GM12878 (cell line): ENCODE measurements at regions not wholly inside any gene's neighbourhood (a gene's known extent, or its start where the extent isn't known, plus 50 kb on each side); places are given as distances from the start of the nearest gene placed in this dataset.

Experiments
- ATAC-seq: fragments of 200-7000 bp; cut with Tn5 transposase; 3 replicates; pipeline ENCODE4 v1.9.1; 2020; ENCODE audit warnings: mild to moderate bottlenecking, moderate library complexity
- BruUV-seq: library from RNA; stranded (reverse); fragments of 400-500 nt; replicated peaks from 2 replicates; lab custom pipeline; 2021; lab: Mats Ljungman, UMichigan
- CTCF ChIA-PET: fragments of 300-600 bp; sonication (Branson Sonifier 250); formaldehyde crosslinking; extraction: SDS; loops from one replicate; lab custom pipeline; 2021; ENCODE audit warnings: inconsistent platforms; lab: Yijun Ruan, JAX
- POLR2A ChIA-PET: fragments of 350-600 bp; formaldehyde crosslinking; extraction: SDS; loops from one replicate; lab custom pipeline; 2021; ENCODE audit warnings: inconsistent platforms; lab: Charles Lee
- RAD21 ChIA-PET: fragments of 300-600 bp; sonication (Branson Sonifier 250); formaldehyde crosslinking; loops from one replicate; lab custom pipeline; 2023; ENCODE audit warnings: antibody characterized with exemption; ENCODE audit not compliant: unreplicated experiment; lab: Charles Lee
- SMC1A ChIA-PET: fragments of 300-600 bp; sonication (Branson Sonifier 250); formaldehyde crosslinking; loops from one replicate; lab custom pipeline; 2023; ENCODE audit not compliant: unreplicated experiment, uncharacterized antibody; lab: Charles Lee
- DNase-seq: peaks from one replicate; pipeline ENCODE4 v3.0.0-alpha.2; 2011; ENCODE audit warnings: low read depth, low spot score
- FAIRE-seq: peaks from 3 replicates; lab custom pipeline; 2011; peaks lifted over from hg19 to GRCh38; lab: Jason Lieb, UNC
- H2AFZ ChIP-seq: 2 replicates; pipeline ENCODE4 v1.6.0; 2011; ENCODE audit warnings: low read depth, low read length, control low read depth; ENCODE audit not compliant: control insufficient read depth
- H3K27ac ChIP-seq: 2 replicates; pipeline ENCODE4 v1.5.1; 2011; ENCODE audit warnings: control low read depth; ENCODE audit not compliant: control insufficient read depth, insufficient read depth
- H3K27me3 ChIP-seq, 2 experiments: replicated peaks in 1 of 2; 2 replicates each; pipeline versions ENCODE4 v1.6.0 to v1.6.1; 2011; ENCODE audit warnings: low read length in 1 of 2; ENCODE audit not compliant: control insufficient read depth in 2 of 2, insufficient read depth in 2 of 2
- H3K36me3 ChIP-seq, 2 experiments: 2 replicates each; pipeline ENCODE4 v1.5.1; 2011; ENCODE audit warnings: low read length in 1 of 2; ENCODE audit not compliant: control insufficient read depth in 2 of 2, insufficient read depth in 2 of 2
- H3K4me1 ChIP-seq: 2 replicates; pipeline ENCODE4 v1.6.1; 2011; ENCODE audit warnings: mild to moderate bottlenecking, low read length, moderate library complexity, mixed read lengths; ENCODE audit not compliant: control insufficient read depth, insufficient read depth
- H3K4me2 ChIP-seq: 2 replicates; pipeline ENCODE4 v1.6.0; 2011; ENCODE audit warnings: control low read depth; ENCODE audit not compliant: control insufficient read depth, insufficient read depth
- H3K4me3 ChIP-seq: fragments of 200-600 bp; sonication (generic); 2 replicates; pipeline ENCODE4 v1.5.1; 2016
- H3K79me2 ChIP-seq: 2 replicates; pipeline ENCODE4 v1.6.0; 2011; ENCODE audit warnings: low read length; ENCODE audit not compliant: control insufficient read depth, insufficient read depth
- H3K9ac ChIP-seq: 2 replicates; pipeline ENCODE4 v1.8.0; 2011; ENCODE audit warnings: low read length, control low read depth, mixed read lengths; ENCODE audit not compliant: control insufficient read depth, insufficient read depth
- H3K9me3 ChIP-seq: replicated peaks from 3 replicates; pipeline ENCODE4 v1.5.1; 2011; ENCODE audit warnings: mild to moderate bottlenecking, low read length; ENCODE audit not compliant: control insufficient read depth, insufficient read depth
- H4K20me1 ChIP-seq: 2 replicates; pipeline ENCODE4 v1.6.0; 2011; ENCODE audit not compliant: control insufficient read depth, insufficient read depth
- E2F4 ChIP-seq: IDR thresholded peaks from 2 replicates; pipeline ENCODE4 v1.6.1; 2012; ENCODE audit warnings: low read depth, low read length, improper control_type of control experiment
- EED ChIP-seq: sonication (generic); IDR thresholded peaks from 2 replicates; pipeline ENCODE4 v1.6.1; 2016; ENCODE audit warnings: antibody characterized with exemption, low read depth
- EZH2 ChIP-seq: IDR thresholded peaks from 2 replicates; pipeline ENCODE4 v1.6.1; 2012; ENCODE audit warnings: low read depth, mild to moderate bottlenecking, control low read depth, inconsistent platforms, low read length, borderline replicate concordance; ENCODE audit not compliant: control insufficient read depth
- FOXK2 ChIP-seq: fragments of 450-650 bp; IDR thresholded peaks from 2 replicates; pipeline ENCODE4 v1.6.1; 2017; ENCODE audit warnings: mild to moderate bottlenecking, moderate library complexity
- KDM1A ChIP-seq: fragments of 200-600 bp; sonication (generic); IDR thresholded peaks from 2 replicates; pipeline ENCODE4 v1.6.1; 2016; ENCODE audit warnings: borderline replicate concordance
- NFYA ChIP-seq: IDR thresholded peaks from 2 replicates; pipeline ENCODE4 v1.6.1; 2011; ENCODE audit warnings: low read depth, mild to moderate bottlenecking, low read length, improper control_type of control experiment, borderline replicate concordance
- RBBP5 ChIP-seq: fragments of 200-600 bp; sonication (generic); conservative IDR thresholded peaks from 2 replicates; pipeline ENCODE4 v1.6.1; 2016
- SUPT20H ChIP-seq: IDR thresholded peaks from 2 replicates; pipeline ENCODE4 v1.6.1; 2011; ENCODE audit warnings: low read depth, mild to moderate bottlenecking, low read length, moderate library complexity, borderline replicate concordance; ENCODE audit not compliant: control insufficient read depth
- WRNIP1 ChIP-seq: IDR thresholded peaks from 2 replicates; pipeline ENCODE4 v1.6.1; 2011; ENCODE audit warnings: low read depth, low read length, improper control_type of control experiment, borderline replicate concordance
- YBX1 ChIP-seq: fragments of 450-650 bp; IDR thresholded peaks from 2 replicates; pipeline ENCODE4 v1.6.1; 2016; ENCODE audit warnings: antibody characterized with exemption
- ZNF207 ChIP-seq: fragments of 450-650 bp; IDR thresholded peaks from 2 replicates; pipeline ENCODE4 v1.6.1; 2014; ENCODE audit warnings: antibody characterized with exemption, mild to moderate bottlenecking, borderline replicate concordance
- WGBS: methylation state at CpG from one replicate; pipeline ENCODE4 v1.1.6; 2016; ENCODE audit warnings: low lambda C conversion rate; ENCODE audit not compliant: insufficient replicate concordance, insufficient coverage; ENCODE audit errors: missing lambda C conversion rate; 5-methylcytosine and 5-hydroxymethylcytosine counted together
- in situ Hi-C: fragments of 300-500 bp; cut with MboI; formaldehyde crosslinking; loops from 9 replicates; pipeline ENCODE4 v1.14.3; 2018; ENCODE audit warnings: mixed read lengths
- intact Hi-C: fragments of 100-400 bp; cut with micrococcal nuclease; formaldehyde crosslinking; loops from one replicate; pipeline ENCODE4 v1.14.2; 2022; ENCODE audit not compliant: unreplicated experiment
- TF ChIP-seq, protein P1 (sequence below): fragments of 450-650 bp; IDR thresholded peaks from 2 replicates; pipeline ENCODE4 v1.6.1; 2016; ENCODE audit warnings: mild to moderate bottlenecking, moderate library complexity, borderline replicate concordance
- TF ChIP-seq, protein P2 (sequence below): fragments of 450-650 bp; IDR thresholded peaks from 2 replicates; pipeline ENCODE4 v1.6.1; 2016; ENCODE audit warnings: mild to moderate bottlenecking

GRCh38 chr12:91395628-91396135 is 213.1 kb upstream of the DCN start (continued):
- TF ChIP-seq, protein P1, sequence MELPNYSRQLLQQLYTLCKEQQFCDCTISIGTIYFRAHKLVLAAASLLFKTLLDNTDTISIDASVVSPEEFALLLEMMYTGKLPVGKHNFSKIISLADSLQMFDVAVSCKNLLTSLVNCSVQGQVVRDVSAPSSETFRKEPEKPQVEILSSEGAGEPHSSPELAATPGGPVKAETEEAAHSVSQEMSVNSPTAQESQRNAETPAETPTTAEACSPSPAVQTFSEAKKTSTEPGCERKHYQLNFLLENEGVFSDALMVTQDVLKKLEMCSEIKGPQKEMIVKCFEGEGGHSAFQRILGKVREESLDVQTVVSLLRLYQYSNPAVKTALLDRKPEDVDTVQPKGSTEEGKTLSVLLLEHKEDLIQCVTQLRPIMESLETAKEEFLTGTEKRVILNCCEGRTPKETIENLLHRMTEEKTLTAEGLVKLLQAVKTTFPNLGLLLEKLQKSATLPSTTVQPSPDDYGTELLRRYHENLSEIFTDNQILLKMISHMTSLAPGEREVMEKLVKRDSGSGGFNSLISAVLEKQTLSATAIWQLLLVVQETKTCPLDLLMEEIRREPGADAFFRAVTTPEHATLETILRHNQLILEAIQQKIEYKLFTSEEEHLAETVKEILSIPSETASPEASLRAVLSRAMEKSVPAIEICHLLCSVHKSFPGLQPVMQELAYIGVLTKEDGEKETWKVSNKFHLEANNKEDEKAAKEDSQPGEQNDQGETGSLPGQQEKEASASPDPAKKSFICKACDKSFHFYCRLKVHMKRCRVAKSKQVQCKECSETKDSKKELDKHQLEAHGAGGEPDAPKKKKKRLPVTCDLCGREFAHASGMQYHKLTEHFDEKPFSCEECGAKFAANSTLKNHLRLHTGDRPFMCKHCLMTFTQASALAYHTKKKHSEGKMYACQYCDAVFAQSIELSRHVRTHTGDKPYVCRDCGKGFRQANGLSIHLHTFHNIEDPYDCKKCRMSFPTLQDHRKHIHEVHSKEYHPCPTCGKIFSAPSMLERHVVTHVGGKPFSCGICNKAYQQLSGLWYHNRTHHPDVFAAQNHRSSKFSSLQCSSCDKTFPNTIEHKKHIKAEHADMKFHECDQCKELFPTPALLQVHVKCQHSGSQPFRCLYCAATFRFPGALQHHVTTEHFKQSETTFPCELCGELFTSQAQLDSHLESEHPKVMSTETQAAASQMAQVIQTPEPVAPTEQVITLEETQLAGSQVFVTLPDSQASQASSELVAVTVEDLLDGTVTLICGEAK: no peak
- TF ChIP-seq EED (no peak), FOXK2 (no peak), YBX1 (no peak), ZNF207 (no peak), WRNIP1 (no peak), EZH2 (no peak), SUPT20H (no peak)

GRCh38 chr12:91394903-91395302 is 212.3 kb upstream of the DCN start:
- H3K4me2 ChIP-seq: no peak overlapping the region
- no peak for ATAC-seq
- no peaks in the 10 kb centered on the region for H4K20me1 ChIP-seq
- CTCF ChIA-PET: no interaction called here
- H2AFZ ChIP-seq: no peak overlapping the region
- no peaks in the 10 kb centered on the region for H3K4me1 ChIP-seq
- no peaks in the 10 kb centered on the region for H3K79me2 ChIP-seq
- SMC1A ChIA-PET: interaction anchor here (1.3 kb wide), 1 partner anchor 13 kb away, joined by 4 read pairs; no protein-coding TSS in a partner anchor
- no peaks in the 10 kb centered on the region for H3K9me3 ChIP-seq
- H3K27me3 ChIP-seq: no peaks in the 10 kb centered on the region
- DNase-seq: no peak
- in situ Hi-C loops: loop anchor here (10.0 kb wide), 1 partner anchor 740 kb away; no protein-coding TSS in a partner anchor
- FAIRE-seq: no peak
- H3K9ac ChIP-seq: no peak overlapping the region
- H3K36me3 ChIP-seq: no peaks in the 10 kb centered on the region
- H3K4me3 ChIP-seq: no peak overlapping the region
- no peak for TF ChIP-seq KDM1A
- TF ChIP-seq RBBP5: no peak
- no peak for TF ChIP-seq E2F4
- TF ChIP-seq NFYA: no peak
- TF ChIP-seq, protein P2, sequence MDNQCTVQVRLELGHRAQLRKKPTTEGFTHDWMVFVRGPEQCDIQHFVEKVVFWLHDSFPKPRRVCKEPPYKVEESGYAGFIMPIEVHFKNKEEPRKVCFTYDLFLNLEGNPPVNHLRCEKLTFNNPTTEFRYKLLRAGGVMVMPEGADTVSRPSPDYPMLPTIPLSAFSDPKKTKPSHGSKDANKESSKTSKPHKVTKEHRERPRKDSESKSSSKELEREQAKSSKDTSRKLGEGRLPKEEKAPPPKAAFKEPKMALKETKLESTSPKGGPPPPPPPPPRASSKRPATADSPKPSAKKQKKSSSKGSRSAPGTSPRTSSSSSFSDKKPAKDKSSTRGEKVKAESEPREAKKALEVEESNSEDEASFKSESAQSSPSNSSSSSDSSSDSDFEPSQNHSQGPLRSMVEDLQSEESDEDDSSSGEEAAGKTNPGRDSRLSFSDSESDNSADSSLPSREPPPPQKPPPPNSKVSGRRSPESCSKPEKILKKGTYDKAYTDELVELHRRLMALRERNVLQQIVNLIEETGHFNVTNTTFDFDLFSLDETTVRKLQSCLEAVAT: no peak
- TF ChIP-seq, all 136 proteins: peak for 0
- no peak overlapping the region for H3K27ac ChIP-seq
- intact Hi-C loops: no loop called here
- BruUV-seq: no TSS peak
- 0% methylated on average over 1 of the region's 1 CpG for WGBS
- ChIA-PET POLR2A (no interaction called here), RAD21 (no interaction called here)
